NCI-H460 (cell line): ENCODE measurements at regions not wholly inside any gene's neighbourhood (a gene's known extent, or its start where the extent isn't known, plus 50 kb on each side); places are given as distances from the start of the nearest gene placed in this dataset.
A peak's percentile ranks its signal among the peaks of the same experiment; 100 is the strongest.
"Not testable (repeated sequence)": the region's sequence is repeated elsewhere in the genome, so short reads cannot be mapped to it uniquely, and the experiment has no call there.

Source experiments
- DNase-seq: peaks from one replicate; pipeline ENCODE4 v3.0.0-alpha.2; 2016; ENCODE audit warnings: low read depth; ENCODE audit errors: extremely low read depth

DNA sequence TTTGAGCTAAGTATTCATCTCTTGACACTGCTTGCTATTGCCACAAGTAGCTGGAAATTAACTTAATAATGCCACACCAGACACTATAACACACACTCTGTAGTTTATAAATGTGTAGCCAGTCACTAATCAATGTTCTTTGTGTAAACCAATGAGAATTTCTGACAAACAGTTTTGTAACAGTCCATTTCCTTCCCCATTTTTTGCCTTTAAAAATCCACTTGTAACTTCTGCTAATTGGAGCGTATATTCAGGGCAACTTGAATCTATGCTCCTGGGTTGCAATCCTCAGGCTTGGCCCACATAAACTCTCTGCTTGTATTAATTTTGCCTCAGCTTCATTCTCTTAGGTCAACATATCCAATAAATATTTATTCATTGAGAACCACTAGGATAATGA, 125.0 kb upstream of the DHRS4 start:
- DNase-seq, result no peak

DNA sequence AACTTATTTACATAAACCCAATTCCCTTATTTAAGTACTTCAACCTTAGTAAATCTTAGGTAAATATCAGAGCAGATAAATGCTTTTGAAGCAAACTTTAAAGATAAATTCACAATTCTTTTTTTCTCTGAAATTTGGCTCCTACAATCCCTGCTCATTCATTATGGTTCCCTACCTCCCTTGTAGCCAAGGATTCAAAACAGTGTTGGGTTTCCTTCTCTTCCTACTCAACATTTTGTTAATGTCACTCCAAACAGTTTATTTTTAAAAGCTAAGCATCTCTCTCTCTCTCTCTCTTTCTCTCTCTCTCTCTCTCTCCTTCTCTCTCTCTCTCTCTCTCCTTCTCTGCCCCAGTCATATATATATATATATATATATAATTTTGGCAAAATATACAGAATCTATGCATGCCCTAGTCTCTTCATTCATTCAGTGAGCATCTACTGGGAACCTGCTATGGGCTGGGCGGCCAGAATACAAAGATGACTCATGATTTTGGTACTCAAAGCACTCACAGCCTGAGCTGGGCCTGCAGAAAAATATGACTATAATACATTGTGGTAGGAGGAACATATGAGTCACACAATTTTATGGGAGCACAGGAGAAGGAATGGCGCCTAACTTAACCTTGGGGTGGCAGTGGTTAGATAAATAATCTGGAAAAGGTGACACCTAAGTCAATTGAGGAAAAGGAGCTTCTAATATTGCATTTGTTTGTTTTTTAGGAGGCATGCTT, 123.7 kb upstream of the DHRS4 start:
- peak; percentile 81 for DNase-seq

DNA sequence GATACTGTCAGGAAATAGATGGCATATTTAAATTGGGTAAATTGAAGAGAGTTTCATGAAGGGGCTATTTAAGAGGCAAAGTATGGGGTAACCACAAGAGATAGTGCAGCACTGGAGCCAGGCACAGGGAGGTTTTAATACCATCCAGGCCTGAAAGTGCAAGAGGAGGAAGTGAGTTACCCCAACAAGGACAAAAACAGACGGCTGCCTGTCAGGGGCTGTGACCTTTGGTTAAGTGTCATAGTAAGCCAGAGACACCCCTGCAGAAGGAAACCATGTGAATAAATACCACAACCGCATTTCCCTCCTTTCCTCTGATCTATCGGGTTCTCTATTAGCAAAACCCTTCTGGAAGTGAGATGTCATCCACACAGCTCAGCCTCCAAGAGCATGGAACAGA, 122.0 kb upstream of the DHRS4 start:
- no peak for DNase-seq

DNA sequence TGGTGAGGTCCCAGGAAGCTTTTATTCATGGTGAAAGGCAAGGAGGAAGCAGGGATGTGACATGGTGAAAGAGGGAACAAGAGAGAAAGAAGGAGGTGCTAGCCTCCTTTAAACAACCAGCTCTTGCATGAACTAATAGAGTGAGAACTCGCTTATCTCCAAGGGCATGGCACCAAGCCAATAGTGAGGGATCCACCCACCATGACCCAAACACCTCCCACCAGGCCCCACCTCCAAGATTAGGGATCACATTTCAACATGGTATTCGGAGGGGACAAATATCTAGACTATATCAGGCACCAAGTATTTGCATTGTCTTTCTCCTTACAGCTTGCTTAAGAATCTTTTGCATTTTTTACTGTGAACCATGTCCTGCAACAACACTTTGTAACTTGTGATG, 91.9 kb upstream of the DHRS4 start:
- DNase-seq, result peak; percentile 8

DNA sequence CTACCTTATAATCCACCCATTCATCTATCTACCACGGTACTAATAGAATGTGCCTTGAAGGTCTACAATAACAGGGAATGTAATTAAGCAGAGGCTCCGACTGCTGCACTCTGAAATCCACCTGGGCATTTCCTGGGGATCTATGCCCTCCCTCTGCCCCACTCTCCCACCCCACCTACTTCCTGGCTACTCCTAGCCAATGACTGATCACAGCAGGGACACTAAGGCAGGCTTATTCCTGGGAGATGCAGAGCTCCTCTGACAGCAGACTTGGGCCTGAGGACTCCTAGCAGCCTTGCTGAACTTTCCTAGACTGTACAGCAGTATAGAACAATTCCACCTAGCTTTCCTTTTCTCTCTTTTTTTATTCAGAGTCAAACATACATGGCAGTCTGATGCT, 91.1 kb upstream of the DHRS4 start:
- no peak for DNase-seq

DNA sequence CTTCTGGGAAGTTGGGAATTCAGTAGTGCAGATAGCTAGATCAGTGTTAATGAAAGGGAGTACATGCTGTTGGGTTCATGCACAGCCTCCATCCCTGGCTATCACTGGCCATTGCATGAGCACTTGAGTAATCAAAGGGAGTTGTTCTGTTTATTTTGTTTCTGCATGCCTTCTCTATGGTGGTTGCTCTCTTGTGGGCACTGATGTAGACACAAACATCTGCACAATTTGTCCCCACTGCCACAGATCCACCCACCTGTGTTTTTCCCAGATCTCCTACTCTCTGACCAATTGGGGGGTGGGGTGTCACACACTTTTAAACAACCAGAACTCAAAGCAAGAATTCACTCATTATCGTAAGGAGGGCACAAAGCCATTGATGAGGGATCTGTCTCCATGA, 89.7 kb upstream of the DHRS4 start:
- DNase-seq, result no peak

DNA sequence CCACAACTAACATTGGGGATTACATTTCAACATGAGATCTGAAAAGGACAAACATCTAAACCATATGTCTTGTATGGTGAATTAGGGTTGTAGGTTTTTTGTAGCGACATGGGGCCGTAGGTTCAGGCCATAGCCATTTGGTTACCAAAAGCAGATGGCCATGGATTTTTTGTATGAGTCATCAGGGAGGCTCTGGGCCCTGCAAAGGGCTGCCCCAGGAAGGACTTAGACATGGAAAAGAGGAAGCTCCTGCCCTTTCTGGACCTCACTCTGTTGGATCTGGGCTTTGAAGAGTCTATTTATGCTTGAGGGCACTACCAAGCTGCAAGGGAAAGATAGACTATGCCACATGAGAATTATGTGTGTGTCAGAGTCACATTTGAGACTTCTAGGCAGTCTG, 89.3 kb upstream of the DHRS4 start:
- no peak for DNase-seq

DNA sequence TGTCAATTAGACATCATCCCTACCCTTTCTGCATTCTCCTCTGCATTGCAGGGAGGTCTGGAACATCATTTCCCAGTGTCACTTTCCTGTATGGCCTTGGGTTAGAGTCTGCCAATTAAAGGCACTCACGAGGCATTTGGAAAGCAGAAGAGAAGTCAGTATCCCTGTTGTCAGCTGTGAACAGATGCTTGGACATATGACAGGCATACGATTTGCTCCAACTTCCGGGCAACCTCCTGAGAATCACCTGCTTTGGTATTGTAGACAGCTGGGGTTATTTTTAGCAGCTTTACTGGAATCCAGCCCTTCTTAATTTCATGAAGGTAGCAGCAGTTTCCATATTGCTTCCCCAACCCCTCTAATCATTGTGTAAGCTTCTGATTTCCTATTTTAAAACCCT, 88.7 kb upstream of the DHRS4 start:
- no peak for DNase-seq

DNA sequence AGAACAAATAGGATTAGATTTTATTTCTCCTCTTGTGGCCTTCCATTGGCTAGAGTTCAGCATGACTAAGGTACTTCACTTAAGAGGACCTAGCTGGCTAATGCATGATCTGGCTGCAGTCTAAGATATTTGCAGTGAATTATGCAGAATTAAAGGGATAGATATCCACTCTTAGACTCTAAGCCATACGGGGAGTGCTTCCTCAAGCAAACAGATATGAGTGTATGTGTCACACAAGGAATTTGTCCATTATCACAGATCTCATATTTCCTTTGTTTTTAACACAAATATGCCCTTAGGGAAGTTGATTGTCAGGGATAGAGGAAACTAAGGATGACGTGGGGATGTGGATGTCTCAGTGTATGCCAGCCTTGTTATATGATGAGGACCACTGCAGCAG, 88.1 kb upstream of the DHRS4 start:
- no peak for DNase-seq

DNA sequence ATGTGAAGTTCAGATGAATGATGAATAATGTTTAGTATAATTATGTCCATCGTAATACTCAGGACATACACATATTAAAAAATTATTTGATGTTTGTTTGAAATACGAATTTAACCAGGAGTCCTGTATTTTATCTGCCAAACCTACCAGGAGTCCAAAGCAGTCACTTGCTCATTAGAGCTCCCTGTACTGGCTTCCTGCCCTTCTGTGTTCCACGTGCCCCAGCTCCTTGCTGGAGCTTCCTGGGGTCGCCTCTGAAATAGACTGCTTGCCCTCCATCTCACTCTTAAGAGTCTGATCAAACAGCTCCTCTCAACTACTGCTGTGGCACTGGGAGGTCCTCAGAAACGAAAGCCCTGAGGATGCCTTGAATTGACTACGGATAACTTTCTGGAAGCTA, 87.3 kb upstream of the DHRS4 start:
- no peak for DNase-seq

DNA sequence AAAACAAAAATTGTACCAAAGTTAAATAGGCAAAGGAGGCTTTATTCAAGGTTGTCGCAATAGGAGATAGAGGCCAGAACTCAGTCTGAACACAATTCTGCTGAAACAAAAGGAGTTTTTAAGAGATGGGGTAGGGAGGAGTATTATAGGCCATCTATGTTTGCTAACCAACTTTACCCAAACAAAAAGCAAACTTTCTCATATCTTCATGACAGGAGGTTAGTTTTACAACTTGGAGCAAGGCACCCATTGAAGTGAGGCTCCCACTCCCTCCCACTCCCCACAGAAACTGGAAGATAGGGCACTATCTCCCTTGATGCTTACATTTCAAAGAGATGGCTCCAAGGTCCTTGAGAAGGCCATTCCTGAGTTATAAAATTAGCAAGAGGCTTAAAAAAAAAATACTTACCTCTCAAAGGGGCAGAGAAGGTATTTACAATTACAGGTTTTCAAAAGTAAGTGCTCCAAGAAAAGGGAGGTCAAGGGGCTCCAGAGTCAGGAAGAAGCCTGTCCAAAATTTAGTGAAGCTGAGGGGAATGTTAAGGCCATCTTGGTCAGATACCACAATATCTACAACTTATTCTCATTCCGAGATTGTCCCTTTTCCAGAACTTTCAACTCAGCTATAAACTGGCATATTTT, 84.4 kb upstream of the DHRS4 start:
- no peak for DNase-seq

DNA sequence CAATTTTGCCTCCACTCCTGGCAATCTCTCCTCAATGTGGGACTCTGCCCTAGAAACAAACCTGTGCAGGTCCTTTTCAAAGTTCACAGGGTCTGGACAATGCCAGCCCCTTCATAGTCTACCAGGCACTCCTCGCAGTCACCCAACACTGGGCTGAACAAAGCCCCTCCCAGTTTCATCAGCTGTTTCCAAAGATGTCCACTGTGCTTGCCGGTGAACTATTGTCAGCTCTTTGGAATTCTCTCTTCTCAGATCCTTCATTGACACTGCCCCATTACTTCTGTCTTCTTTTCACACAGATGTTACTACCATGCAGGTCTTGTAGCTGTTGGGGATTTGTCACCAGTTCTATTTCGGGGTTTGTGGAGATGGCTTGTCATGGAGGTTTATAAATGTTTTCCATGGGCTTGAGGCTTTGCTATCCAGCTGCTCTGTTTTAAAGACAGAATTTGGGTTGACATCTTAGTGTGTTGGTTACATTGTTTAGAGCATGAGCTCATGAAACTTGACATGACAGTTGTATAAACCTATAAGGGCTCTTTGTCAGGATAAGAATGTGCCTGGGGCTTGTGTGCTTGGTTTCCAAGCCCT, 77.3 kb upstream of the DHRS4 start:
- no peak for DNase-seq

DNA sequence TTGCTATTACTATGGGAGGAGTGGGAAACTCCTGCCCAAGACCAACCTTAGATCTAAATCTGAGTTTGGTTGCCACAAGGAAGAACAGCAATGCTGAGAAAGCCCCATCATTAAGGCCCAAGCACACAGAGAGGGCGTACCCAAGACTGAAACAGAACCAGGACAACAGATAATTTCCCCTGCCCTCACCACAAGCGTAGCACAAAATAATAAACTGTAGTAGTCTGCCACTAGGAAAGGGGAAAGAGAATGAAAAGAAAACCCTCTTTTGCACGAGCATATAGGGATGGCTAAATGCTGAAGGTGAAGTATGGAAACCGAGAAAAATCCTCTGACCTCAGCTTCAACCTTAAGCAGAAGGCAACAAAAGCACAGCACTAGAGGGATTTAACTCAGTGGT, 76.5 kb upstream of the DHRS4 start:
- no peak for DNase-seq

DNA sequence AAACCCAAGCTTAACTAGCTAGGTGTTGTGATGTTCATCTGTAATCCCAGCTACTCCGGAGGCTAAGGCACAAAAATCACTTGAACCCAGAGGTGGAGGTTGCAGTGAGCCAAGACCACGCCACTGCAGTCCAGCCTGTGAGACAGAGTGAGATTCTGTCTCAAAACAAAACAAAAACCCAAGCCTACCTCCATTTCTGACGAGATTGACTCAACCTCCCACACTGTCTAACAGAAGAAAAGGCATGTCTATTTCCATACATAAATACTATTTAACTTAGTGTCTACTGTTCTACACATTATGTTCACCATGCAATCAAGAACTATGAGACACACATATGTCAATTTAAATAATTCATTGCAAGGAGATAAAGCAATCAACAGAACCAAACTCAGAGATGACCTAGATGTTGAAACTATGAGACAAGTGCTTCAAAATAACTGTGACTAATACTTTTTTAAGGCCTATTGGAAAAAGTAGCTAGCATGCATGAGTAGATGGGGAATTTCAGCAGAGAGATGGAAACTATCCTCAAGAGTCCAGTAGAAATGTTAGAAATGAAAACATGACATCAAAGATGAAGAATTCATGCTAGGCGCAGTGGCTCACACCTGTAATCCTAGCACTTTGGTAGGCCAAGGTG, 75.9 kb upstream of the DHRS4 start:
- no peak for DNase-seq

DNA sequence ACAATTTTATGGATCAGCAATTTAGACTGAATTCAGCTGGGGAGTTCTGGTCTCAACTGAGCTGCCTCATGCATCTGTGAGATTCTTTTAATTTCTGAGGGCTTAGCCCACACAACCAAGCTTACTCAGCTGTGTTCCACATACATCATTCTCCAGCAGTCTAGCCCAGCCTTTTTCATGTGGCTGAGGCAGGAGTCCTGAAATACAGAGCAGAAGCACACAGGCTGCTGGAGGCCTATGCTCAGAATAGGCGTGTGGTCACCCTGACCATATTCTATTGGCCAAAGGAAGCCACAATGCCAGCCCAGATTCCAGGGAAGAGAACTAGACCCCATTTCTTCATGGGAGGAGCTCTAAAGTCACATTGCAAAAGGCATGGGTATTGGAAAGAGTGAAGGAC, 72.3 kb upstream of the DHRS4 start:
- no peak for DNase-seq

DNA sequence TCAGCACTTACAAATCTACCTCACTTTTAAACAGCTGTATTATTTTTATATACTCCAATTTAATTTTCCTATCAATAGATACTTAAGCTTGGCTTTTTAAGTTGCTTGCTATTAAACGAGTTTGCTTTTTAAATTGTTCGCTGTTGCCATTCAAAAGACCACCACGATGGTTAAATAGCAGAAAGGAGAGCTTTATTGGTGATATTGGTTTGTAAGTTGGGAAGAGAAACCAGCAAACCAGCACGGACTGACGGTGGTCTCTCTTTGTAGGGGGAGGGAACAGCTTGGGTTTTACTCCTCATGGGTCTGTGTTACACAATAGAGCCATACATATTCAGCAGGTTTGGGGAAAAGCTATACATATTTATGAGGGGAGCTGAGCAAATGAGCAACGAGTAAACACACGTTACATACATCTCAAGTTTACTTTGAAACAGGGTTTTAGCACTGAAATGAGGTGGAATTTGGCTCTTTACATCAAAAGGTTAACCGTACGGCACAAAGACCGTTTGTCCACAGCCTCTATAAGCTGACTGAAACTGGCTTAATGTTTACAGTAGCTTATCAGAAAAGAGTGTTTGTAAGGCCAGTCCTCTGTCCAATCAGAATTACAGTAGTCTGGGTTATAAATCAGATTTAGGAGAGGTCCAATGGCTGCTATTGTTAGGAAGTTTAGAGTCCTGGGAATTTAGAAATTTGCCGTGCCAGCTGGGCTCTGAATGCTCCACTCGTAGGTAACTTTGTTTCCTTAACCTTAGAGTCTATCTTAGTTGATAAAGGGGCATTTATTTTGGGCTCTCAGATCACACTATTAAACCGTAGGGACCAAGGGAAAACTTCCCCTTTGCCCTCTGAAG, 69.7 kb upstream of the DHRS4 start:
- no peak for DNase-seq

DNA sequence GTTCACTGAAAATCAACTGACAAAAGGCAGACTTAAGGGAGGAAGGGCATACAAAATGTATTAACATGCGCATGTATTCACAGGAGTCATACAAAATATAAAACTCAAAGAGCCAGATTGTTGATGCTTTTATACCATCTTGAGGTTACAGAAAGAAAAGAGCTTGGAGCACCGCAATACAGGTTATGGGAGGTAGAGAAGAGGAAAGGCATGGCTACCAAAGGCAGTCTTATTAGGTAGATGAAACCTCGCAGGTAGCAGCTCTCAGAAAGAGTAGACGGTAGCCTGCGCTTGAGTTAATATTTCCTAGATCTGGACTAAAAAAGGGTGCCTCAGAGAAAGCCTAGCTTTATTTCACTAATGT, 69.0 kb upstream of the DHRS4 start:
- no peak for DNase-seq

DNA sequence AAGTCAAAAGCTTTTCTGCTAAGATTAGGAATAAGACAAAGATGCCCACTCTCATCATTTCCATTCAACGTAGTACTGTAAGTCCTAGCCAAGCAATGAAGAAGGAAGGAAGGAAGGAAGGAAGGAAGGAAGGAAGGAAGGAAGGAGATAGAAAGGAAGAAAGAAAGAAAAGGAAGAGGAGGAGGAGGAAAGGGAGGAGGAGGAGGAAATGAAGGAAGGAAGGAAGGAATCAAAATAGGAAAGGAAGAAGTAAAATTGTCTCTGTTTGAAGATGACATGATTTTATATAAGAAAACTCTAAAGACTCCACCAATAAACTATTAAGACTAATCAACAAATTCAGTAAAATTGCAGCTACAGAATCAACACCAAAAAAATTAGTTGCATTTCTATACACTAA, 66.0 kb upstream of the DHRS4 start:
- DNase-seq, result no peak

DNA sequence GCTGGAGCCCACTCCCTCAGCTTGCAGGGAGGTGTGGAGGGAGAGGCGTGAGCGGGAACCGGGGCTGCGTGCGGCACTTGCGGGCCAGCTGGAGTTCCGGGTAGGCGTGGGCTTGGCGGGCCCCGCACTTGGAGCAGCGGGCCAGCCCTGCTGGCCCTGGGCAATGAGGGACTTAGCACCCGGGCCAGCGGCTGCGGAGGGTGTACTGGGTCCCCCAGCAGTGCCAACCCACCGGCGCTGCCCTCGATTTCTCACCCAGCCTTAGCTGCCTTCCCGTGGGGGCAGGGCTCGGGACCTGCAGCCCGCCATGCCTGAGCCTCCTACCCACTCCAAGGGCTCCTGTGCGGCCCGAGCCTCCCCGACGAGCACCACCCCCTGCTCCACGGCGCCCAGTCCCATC, 61.9 kb upstream of the DHRS4 start:
- DNase-seq, result not testable (repeated sequence)

DNA sequence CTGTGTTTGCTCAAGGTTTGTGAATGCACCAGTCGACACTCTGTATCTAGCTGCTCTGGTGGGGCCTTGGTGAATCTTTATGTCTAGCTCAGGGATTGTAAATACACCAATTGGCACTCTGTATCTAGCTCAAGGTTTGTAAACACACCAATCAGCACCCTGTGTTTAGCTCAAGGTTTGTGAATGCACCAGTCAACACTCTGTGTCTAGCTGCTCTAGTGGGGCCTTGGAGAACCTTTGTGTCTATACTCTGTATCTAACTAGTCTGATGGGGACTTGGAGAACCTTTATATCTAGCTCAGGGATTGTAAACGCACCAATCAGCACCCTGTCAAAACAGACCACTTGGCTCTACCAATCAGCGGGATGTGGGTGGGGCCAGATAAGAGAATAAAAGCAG, 61.3 kb upstream of the DHRS4 start:
- DNase-seq, result not testable (repeated sequence)
